Ascending aorta (tissue), 2 donors: ENCODE measurements at regions not wholly inside any gene's neighbourhood (a gene's known extent, or its start where the extent isn't known, plus 50 kb on each side); places are given as distances from the start of the nearest gene placed in this dataset.

ENCODE experiments used
- DNase-seq, 2 donors: peaks; one replicate each; pipeline ENCODE4 v3.0.0-alpha.2; 2019; ENCODE audit warnings: low spot score in 2 of 2
- H3K27ac ChIP-seq, 2 donors: fragments of 200-600 bp; sonication (generic); one replicate each; pipeline ENCODE4 v1.5.1; 2016 to 2017; ENCODE audit warnings: mild to moderate bottlenecking in 1 of 2
- H3K27me3 ChIP-seq: fragments of 200-600 bp; sonication (generic); one replicate; pipeline ENCODE4 v1.5.1; 2017
- H3K36me3 ChIP-seq, 2 donors: fragments of 200-600 bp; sonication (generic); one replicate each; pipeline ENCODE4 v1.5.1; 2016
- H3K4me1 ChIP-seq, 2 donors: fragments of 200-600 bp; sonication (generic); one replicate each; pipeline ENCODE4 v1.5.1; 2016 to 2017; ENCODE audit warnings: mild to moderate bottlenecking in 1 of 2
- H3K4me3 ChIP-seq, 2 donors: fragments of 200-600 bp; sonication (generic); one replicate each; pipeline ENCODE4 v1.5.1; 2016 to 2017; ENCODE audit warnings: mild to moderate bottlenecking in 1 of 2
- H3K9me3 ChIP-seq, 2 donors: fragments of 200-600 bp; sonication (generic); one replicate each; pipeline ENCODE4 v1.5.1; 2016
- CTCF ChIP-seq, 3 experiments: fragments of 200-600 bp in 2 of 3; fragments of 450-650 bp in 1 of 3; sonication (generic) in 2 of 3; IDR thresholded peaks; one replicate each; pipeline ENCODE4 v1.5.1; 2016 to 2019; ENCODE audit warnings: antibody characterized with exemption in 3 of 3, mild to moderate bottlenecking in 1 of 3, moderate library complexity in 1 of 3
- intact Hi-C: fragments of 100-400 bp; cut with DNase I; formaldehyde crosslinking; loops from one replicate; pipeline ENCODE4 v1.15.1; 2023

- H3K27ac ChIP-seq: no peak overlapping the region
- no peaks in the 10 kb centered on the region for H3K36me3 ChIP-seq
- no peaks in the 10 kb centered on the region for H3K4me1 ChIP-seq
- H3K9me3 ChIP-seq: no peaks in the 10 kb centered on the region
- no peak overlapping the region for H3K4me3 ChIP-seq
- H3K27me3 ChIP-seq: no peaks in the 10 kb centered on the region
- DNase-seq: no peak
- TF ChIP-seq CTCF (IDR thresholded peaks at IDR 0.05): no peak
- intact Hi-C loops: no loop called here
Observed at GRCh38 chr14:81946834-81947798, 413.5 kb upstream of the SEL1L start.

GRCh38 chr14:81952917-81953316 is 419.3 kb upstream of the SEL1L start:
- H3K4me3 ChIP-seq: no peak overlapping the region
- intact Hi-C loops: no loop called here
- DNase-seq: no peak
- no peak overlapping the region for H3K27ac ChIP-seq
- no peaks in the 10 kb centered on the region for H3K9me3 ChIP-seq
- H3K4me1 ChIP-seq: no peaks in the 10 kb centered on the region
- TF ChIP-seq CTCF (IDR thresholded peaks at IDR 0.05): no peak
- H3K27me3 ChIP-seq: no peaks in the 10 kb centered on the region
- no peaks in the 10 kb centered on the region for H3K36me3 ChIP-seq

- intact Hi-C loops: no loop called here
- H3K36me3 ChIP-seq: no peaks in the 10 kb centered on the region
- H3K27ac ChIP-seq: no peak overlapping the region
- H3K4me3 ChIP-seq: no peak overlapping the region
- no peak for DNase-seq
- no peak for TF ChIP-seq CTCF (IDR thresholded peaks at IDR 0.05)
- H3K9me3 ChIP-seq: no peaks in the 10 kb centered on the region
- H3K4me1 ChIP-seq: no peaks in the 10 kb centered on the region
- no peaks in the 10 kb centered on the region for H3K27me3 ChIP-seq
Observed at GRCh38 chr14:81953419-81953818, 419.8 kb upstream of the SEL1L start.

GRCh38 chr14:81955123-81955522 is 421.5 kb upstream of the SEL1L start:
- H3K4me1 ChIP-seq: no peaks in the 10 kb centered on the region
- intact Hi-C loops: no loop called here
- DNase-seq: no peak
- no peaks in the 10 kb centered on the region for H3K36me3 ChIP-seq
- no peaks in the 10 kb centered on the region for H3K27me3 ChIP-seq
- H3K4me3 ChIP-seq: no peak overlapping the region
- H3K27ac ChIP-seq: no peak overlapping the region
- no peaks in the 10 kb centered on the region for H3K9me3 ChIP-seq
- no peak for TF ChIP-seq CTCF (IDR thresholded peaks at IDR 0.05)

- Histone ChIP-seq H3K4me3 (no peak overlapping the region), H3K27me3 (no peaks in the 10 kb centered on the region), H3K9me3 (no peaks in the 10 kb centered on the region), H3K36me3 (no peaks in the 10 kb centered on the region), H3K27ac (no peak overlapping the region), H3K4me1 (no peaks in the 10 kb centered on the region)
- TF ChIP-seq CTCF (IDR thresholded peaks at IDR 0.05): no peak
- no peak for DNase-seq
- intact Hi-C loops: no loop called here
Observed at GRCh38 chr14:81960781-81961180, 427.1 kb upstream of the SEL1L start.
